ENCODE measurements at regions not wholly inside any gene's neighbourhood (a gene's known extent, or its start where the extent isn't known, plus 50 kb on each side); places are given as distances from the start of the nearest gene placed in this dataset.
A peak's percentile ranks its signal among the peaks of the same experiment; 100 is the strongest.

GRCh38 chr11:45347348-45348082 lies 61.4 kb upstream of the SYT13 start:
- DNase-seq (ENCODE audit: low read depth in 2 of 2) = no peak

- DNase-seq (ENCODE audit: low read depth in 2 of 2) = no peak
These were observed 59.4 kb upstream of the SYT13 start for GRCh38 chr11:45345491-45345890.

GRCh38 chr11:45344028-45344427 lies 57.9 kb upstream of the SYT13 start:
- DNase-seq (ENCODE audit: low read depth in 2 of 2) = no peak

- no peak for DNase-seq (ENCODE audit: low read depth in 2 of 2)
These were observed 57.3 kb upstream of the SYT13 start for GRCh38 chr11:45343444-45343843.

- no peak for DNase-seq (ENCODE audit: low read depth in 2 of 2)
These were observed 55.2 kb upstream of the SYT13 start for GRCh38 chr11:45341372-45341771.

GRCh38 chr11:45339729-45340519 lies 53.8 kb upstream of the SYT13 start:
- peak; percentile 69 to 86 for DNase-seq (ENCODE audit: low read depth in 2 of 2)

- no peak for DNase-seq (ENCODE audit: low read depth in 2 of 2)
These were observed 51.6 kb upstream of the SYT13 start for GRCh38 chr11:45337583-45338360.

GRCh38 chr11:45336136-45336535 lies 50.0 kb upstream of the SYT13 start:
- DNase-seq (ENCODE audit: low read depth in 2 of 2) = no peak
